SU-DHL-6 (cell line): ENCODE measurements at regions not wholly inside any gene's neighbourhood (a gene's known extent, or its start where the extent isn't known, plus 50 kb on each side); places are given as distances from the start of the nearest gene placed in this dataset.

Experiments
- H2AFZ ChIP-seq: fragments of 200-600 bp; sonication (generic); 2 replicates; pipeline ENCODE4 v1.6.1; 2014; ENCODE audit warnings: low read depth, mild to moderate bottlenecking, moderate library complexity, mixed read lengths, antibody characterized with exemption, low read length; ENCODE audit not compliant: severe bottlenecking
- H3F3A ChIP-seq: fragments of 200-600 bp; shearing (Covaris generic); 2 replicates; pipeline ENCODE4 v1.6.0; 2016; ENCODE audit warnings: antibody characterized with exemption, mild to moderate bottlenecking; ENCODE audit not compliant: insufficient read depth
- H3K27ac ChIP-seq: fragments of 200-600 bp; sonication (generic); 2 replicates; pipeline ENCODE4 v1.5.1; 2016; ENCODE audit warnings: low read depth, mild to moderate bottlenecking, low read length, moderate library complexity, mixed read lengths
- H3K27me3 ChIP-seq: fragments of 200-600 bp; sonication (generic), shearing (Covaris generic); 2 replicates; pipeline ENCODE4 v1.6.0; 2014; ENCODE audit warnings: mild to moderate bottlenecking, low read length
- H3K36me3 ChIP-seq: fragments of 200-600 bp; sonication (generic); 2 replicates; pipeline ENCODE4 v1.6.1; 2014; ENCODE audit warnings: mild to moderate bottlenecking, low read length, mixed read lengths
- H3K4me2 ChIP-seq: fragments of 300-600, 200-600 bp; shearing (Covaris generic), sonication (generic); 2 replicates; pipeline ENCODE4 v1.6.0; 2014; ENCODE audit warnings: low read length, low read depth, mild to moderate bottlenecking; ENCODE audit not compliant: poor library complexity, severe bottlenecking
- H3K4me3 ChIP-seq: fragments of 200-600 bp; sonication (generic); 2 replicates; pipeline ENCODE4 v1.5.1; 2014; ENCODE audit warnings: antibody characterized with exemption, low read length, mild to moderate bottlenecking, mixed read lengths; ENCODE audit not compliant: insufficient read depth, poor library complexity, severe bottlenecking
- H3K79me2 ChIP-seq: fragments of 200-600 bp; sonication (generic); 2 replicates; pipeline ENCODE4 v1.6.1; 2014; ENCODE audit warnings: mild to moderate bottlenecking, low read length, moderate library complexity; ENCODE audit not compliant: insufficient read depth
- H3K9ac ChIP-seq: fragments of 200-600 bp; sonication (generic); 2 replicates; pipeline ENCODE4 v1.7.0; 2014; ENCODE audit warnings: mild to moderate bottlenecking, low read length
- H3K9me2 ChIP-seq: fragments of 200-600 bp; sonication (generic); replicated peaks from 2 replicates; pipeline ENCODE4 v1.6.1; 2014; ENCODE audit warnings: low read length; ENCODE audit not compliant: insufficient read depth
- H3K9me3 ChIP-seq: fragments of 200-600 bp; sonication (generic); 2 replicates; pipeline ENCODE4 v1.6.1; 2014; ENCODE audit warnings: low read length, mixed read lengths; ENCODE audit not compliant: insufficient read depth
- H4K20me1 ChIP-seq: fragments of 200-600 bp; sonication (generic); 2 replicates; pipeline ENCODE4 v1.6.1; 2014; ENCODE audit warnings: low read depth, mild to moderate bottlenecking, antibody characterized with exemption, low read length, moderate library complexity, mixed read lengths
- EZH2phosphoT487 ChIP-seq: fragments of 200-600 bp; sonication (generic), shearing (Covaris generic); conservative IDR thresholded peaks from 2 replicates; pipeline ENCODE4 v1.6.1; 2018; ENCODE audit warnings: mild to moderate bottlenecking, antibody characterized with exemption, low read length, moderate library complexity, mixed read lengths
- TF ChIP-seq, protein P1 (sequence below): fragments of 200-600 bp; sonication (generic); IDR thresholded peaks from one replicate; pipeline ENCODE4 v1.5.1; 2017; ENCODE audit warnings: antibody characterized with exemption, mild to moderate bottlenecking, low read length, moderate library complexity; ENCODE audit not compliant: insufficient read depth, poor library complexity, severe bottlenecking

DNA sequence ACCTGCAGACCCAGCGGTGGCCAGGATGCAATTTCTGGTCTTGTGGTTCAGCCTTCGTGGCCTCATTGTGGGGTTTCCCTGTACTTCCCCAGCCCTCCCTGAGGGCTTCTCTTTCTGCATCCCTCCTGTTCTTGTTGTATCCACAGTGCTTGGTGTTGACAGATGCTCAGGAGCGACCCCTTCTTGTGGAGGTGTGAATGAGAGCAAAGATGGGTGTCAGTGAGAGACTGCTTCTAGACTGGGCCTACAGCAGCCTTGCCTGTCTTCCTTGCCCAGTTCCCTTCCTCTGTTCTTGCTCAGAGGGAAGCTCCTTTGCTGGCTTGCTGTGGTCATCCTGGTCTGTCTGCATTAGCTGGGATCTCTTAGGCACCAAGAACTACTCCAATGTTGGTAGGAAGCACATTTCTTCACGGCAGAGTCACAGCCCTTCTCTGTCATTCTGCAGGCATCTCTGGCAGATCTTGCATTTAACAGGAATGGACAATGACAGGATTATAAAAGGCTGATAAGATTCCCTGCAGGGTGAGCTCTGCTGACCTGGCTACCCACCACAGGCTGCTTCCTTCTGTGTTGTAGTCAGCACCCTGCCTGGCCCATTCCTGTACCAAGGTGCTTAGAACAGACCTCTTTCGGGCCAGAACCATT is 317.8 kb upstream of the C2CD4B start:
- Histone ChIP-seq H3K9ac (no peak overlapping the region), H3K4me2 (no peak overlapping the region), H3K9me3 (no peaks in the 10 kb centered on the region)

DNA sequence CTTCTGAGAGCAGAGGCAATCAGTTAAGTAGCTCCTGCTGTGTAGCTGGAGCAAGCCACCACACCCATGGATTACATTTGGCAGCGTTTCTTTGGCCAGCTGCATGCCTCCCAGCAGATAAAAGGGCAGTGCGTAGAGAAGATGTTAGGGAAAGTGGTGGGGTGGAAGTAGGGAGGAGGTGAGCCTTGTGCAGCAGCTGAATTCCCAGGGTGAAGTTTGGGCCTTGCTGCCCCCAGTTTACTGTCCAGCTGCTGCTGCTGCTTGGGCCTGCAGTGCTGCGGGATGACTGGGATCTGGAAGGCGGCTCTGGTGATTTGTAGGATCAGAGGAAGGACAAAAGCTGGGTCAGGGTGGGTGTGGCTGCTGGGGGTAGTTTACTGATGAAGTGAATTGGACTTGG is 318.7 kb upstream of the C2CD4B start:
- no peak overlapping the region for H3K9ac ChIP-seq
- H3K9me3 ChIP-seq: no peaks in the 10 kb centered on the region

More for the DNA sequence above, 317.8 kb upstream of the C2CD4B start:
- Histone ChIP-seq H3K4me3 (no peak overlapping the region), H3K27me3 (no peaks in the 10 kb centered on the region), H3K79me2 (no peaks in the 10 kb centered on the region), H3K9me2 (no peaks in the 10 kb centered on the region), H3F3A (no peaks in the 10 kb centered on the region), H3K27ac (no peak overlapping the region), H2AFZ (no peak overlapping the region), H3K36me3 (no peaks in the 10 kb centered on the region), H4K20me1 (no peaks in the 10 kb centered on the region)
- no peak for TF ChIP-seq EZH2phosphoT487
- TF ChIP-seq, protein P1, sequence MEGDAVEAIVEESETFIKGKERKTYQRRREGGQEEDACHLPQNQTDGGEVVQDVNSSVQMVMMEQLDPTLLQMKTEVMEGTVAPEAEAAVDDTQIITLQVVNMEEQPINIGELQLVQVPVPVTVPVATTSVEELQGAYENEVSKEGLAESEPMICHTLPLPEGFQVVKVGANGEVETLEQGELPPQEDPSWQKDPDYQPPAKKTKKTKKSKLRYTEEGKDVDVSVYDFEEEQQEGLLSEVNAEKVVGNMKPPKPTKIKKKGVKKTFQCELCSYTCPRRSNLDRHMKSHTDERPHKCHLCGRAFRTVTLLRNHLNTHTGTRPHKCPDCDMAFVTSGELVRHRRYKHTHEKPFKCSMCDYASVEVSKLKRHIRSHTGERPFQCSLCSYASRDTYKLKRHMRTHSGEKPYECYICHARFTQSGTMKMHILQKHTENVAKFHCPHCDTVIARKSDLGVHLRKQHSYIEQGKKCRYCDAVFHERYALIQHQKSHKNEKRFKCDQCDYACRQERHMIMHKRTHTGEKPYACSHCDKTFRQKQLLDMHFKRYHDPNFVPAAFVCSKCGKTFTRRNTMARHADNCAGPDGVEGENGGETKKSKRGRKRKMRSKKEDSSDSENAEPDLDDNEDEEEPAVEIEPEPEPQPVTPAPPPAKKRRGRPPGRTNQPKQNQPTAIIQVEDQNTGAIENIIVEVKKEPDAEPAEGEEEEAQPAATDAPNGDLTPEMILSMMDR: no peak

DNA sequence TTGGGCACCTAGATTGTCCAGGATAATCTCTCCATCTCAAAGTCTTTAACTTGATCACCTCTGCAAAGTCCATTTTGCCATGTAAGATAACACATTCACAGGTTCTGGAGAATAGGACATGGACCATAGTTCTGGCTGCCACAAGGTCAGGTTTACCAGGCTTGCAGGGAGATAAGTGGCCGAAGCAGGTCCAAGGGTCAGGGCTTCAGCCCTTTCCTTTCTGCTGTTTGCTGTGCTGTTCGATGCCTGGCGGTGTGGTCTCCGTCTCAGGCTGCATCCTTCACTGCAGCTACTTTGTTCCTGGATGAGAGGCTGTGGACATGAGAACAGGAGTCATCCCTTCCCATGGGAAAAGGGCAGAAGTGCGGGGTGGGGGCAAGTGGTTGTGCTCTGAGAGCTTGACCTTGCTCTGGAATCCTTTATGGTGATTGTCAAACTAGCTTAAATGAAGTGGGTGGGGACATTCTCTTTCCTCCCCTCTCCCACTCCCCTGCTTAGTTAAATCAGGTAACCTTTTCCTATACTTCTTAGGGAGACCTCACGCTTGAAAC is 320.2 kb upstream of the C2CD4B start:
- Histone ChIP-seq H3K79me2 (no peaks in the 10 kb centered on the region), H4K20me1 (no peaks in the 10 kb centered on the region), H2AFZ (no peak overlapping the region), H3K4me2 (no peak overlapping the region), H3K9me2 (no peaks in the 10 kb centered on the region), H3F3A (no peaks in the 10 kb centered on the region), H3K27me3 (no peaks in the 10 kb centered on the region), H3K9ac (no peak overlapping the region), H3K36me3 (no peaks in the 10 kb centered on the region), H3K4me3 (no peak overlapping the region), H3K9me3 (no peaks in the 10 kb centered on the region), H3K27ac (no peak overlapping the region)
- TF ChIP-seq EZH2phosphoT487: no peak
- TF ChIP-seq, protein P1: no peak

More for the DNA sequence above, 318.7 kb upstream of the C2CD4B start:
- Histone ChIP-seq H3K79me2 (no peaks in the 10 kb centered on the region), H3K27me3 (no peaks in the 10 kb centered on the region), H3K36me3 (no peaks in the 10 kb centered on the region), H3K9me2 (no peaks in the 10 kb centered on the region), H2AFZ (no peak overlapping the region), H3K27ac (no peak overlapping the region), H3K4me2 (no peak overlapping the region), H3K4me3 (no peak overlapping the region), H4K20me1 (no peaks in the 10 kb centered on the region), H3F3A (no peaks in the 10 kb centered on the region)
- TF ChIP-seq, protein P1: no peak
- TF ChIP-seq EZH2phosphoT487: no peak
